DOHH2 (cell line): ENCODE measurements at regions not wholly inside any gene's neighbourhood (a gene's known extent, or its start where the extent isn't known, plus 50 kb on each side); places are given as distances from the start of the nearest gene placed in this dataset.

Experiments
- EZH2phosphoT487 ChIP-seq: fragments of 200-600 bp; sonication (generic); IDR thresholded peaks from 2 replicates; pipeline ENCODE4 v1.6.1; 2017; ENCODE audit warnings: borderline replicate concordance, mild to moderate bottlenecking, antibody characterized with exemption, low read length, moderate library complexity, mixed read lengths
- TF ChIP-seq, protein P1 (sequence below): fragments of 200-600 bp; sonication (generic); IDR thresholded peaks from one replicate; pipeline ENCODE4 v1.5.1; 2014; ENCODE audit warnings: antibody characterized with exemption, mild to moderate bottlenecking, low read depth, low read length; ENCODE audit not compliant: poor library complexity, severe bottlenecking

- TF ChIP-seq, protein P1, sequence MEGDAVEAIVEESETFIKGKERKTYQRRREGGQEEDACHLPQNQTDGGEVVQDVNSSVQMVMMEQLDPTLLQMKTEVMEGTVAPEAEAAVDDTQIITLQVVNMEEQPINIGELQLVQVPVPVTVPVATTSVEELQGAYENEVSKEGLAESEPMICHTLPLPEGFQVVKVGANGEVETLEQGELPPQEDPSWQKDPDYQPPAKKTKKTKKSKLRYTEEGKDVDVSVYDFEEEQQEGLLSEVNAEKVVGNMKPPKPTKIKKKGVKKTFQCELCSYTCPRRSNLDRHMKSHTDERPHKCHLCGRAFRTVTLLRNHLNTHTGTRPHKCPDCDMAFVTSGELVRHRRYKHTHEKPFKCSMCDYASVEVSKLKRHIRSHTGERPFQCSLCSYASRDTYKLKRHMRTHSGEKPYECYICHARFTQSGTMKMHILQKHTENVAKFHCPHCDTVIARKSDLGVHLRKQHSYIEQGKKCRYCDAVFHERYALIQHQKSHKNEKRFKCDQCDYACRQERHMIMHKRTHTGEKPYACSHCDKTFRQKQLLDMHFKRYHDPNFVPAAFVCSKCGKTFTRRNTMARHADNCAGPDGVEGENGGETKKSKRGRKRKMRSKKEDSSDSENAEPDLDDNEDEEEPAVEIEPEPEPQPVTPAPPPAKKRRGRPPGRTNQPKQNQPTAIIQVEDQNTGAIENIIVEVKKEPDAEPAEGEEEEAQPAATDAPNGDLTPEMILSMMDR, result no peak
- TF ChIP-seq EZH2phosphoT487, result no peak
Measured at GRCh38 chr17:33776903-33777302, 478.2 kb upstream of the CCL2 start.
